DOHH2 (cell line): ENCODE measurements at regions not wholly inside any gene's neighbourhood (a gene's known extent, or its start where the extent isn't known, plus 50 kb on each side); places are given as distances from the start of the nearest gene placed in this dataset.
"Not testable (repeated sequence)": the region's sequence is repeated elsewhere in the genome, so short reads cannot be mapped to it uniquely, and the experiment has no call there.

Experiments
- H3F3A ChIP-seq: fragments of 200-600 bp; sonication (generic), shearing (Covaris generic); 2 replicates; pipeline ENCODE4 v1.6.0; 2016; ENCODE audit warnings: antibody characterized with exemption, mild to moderate bottlenecking; ENCODE audit not compliant: control insufficient read depth, insufficient read depth
- H3K27ac ChIP-seq: fragments of 200-600 bp; sonication (generic); 2 replicates; pipeline ENCODE4 v1.5.1; 2014; ENCODE audit warnings: low read depth, mild to moderate bottlenecking, low read length, moderate library complexity
- H3K27me3 ChIP-seq: fragments of 200-600 bp; sonication (generic); 2 replicates; pipeline ENCODE4 v1.6.1; 2014; ENCODE audit warnings: mild to moderate bottlenecking, low read length, mixed read lengths; ENCODE audit not compliant: control insufficient read depth
- H3K36me3 ChIP-seq: fragments of 200-600 bp; sonication (generic); 2 replicates; pipeline ENCODE4 v1.6.1; 2014; ENCODE audit warnings: mild to moderate bottlenecking, low read length, moderate library complexity, mixed read lengths; ENCODE audit not compliant: control insufficient read depth
- H3K4me1 ChIP-seq: fragments of 200-600 bp; sonication (generic); 2 replicates; pipeline ENCODE4 v1.6.1; 2014; ENCODE audit warnings: mild to moderate bottlenecking, low read length, mixed read lengths; ENCODE audit not compliant: control insufficient read depth
- H3K4me2 ChIP-seq: fragments of 200-600 bp; sonication (generic); 2 replicates; pipeline ENCODE4 v1.6.0; 2014; ENCODE audit warnings: mild to moderate bottlenecking, low read length, moderate library complexity
- H3K4me3 ChIP-seq: fragments of 200-600 bp; sonication (generic); 2 replicates; pipeline ENCODE4 v1.5.1; 2014; ENCODE audit warnings: mild to moderate bottlenecking, low read length, mixed read lengths
- H3K79me2 ChIP-seq: fragments of 200-600 bp; sonication (generic); 2 replicates; pipeline ENCODE4 v1.6.1; 2014; ENCODE audit warnings: mild to moderate bottlenecking, low read length, mixed read lengths; ENCODE audit not compliant: control insufficient read depth
- H3K9me2 ChIP-seq: fragments of 200-600 bp; sonication (generic); replicated peaks from 2 replicates; pipeline ENCODE4 v1.6.1; 2014; ENCODE audit warnings: mild to moderate bottlenecking, low read length, mixed read lengths; ENCODE audit not compliant: control insufficient read depth
- H3K9me3 ChIP-seq: fragments of 200-600 bp; sonication (generic); 2 replicates; pipeline ENCODE4 v1.6.1; 2014; ENCODE audit warnings: antibody characterized with exemption, low read length, mixed read lengths; ENCODE audit not compliant: control insufficient read depth, insufficient read depth
- H4K20me1 ChIP-seq: fragments of 200-600 bp; sonication (generic); 2 replicates; pipeline ENCODE4 v1.6.0; 2014; ENCODE audit warnings: low read depth, mild to moderate bottlenecking, antibody characterized with exemption, low read length, moderate library complexity; ENCODE audit not compliant: control insufficient read depth, insufficient read depth
- EZH2phosphoT487 ChIP-seq: fragments of 200-600 bp; sonication (generic); IDR thresholded peaks from 2 replicates; pipeline ENCODE4 v1.6.1; 2017; ENCODE audit warnings: borderline replicate concordance, mild to moderate bottlenecking, antibody characterized with exemption, low read length, moderate library complexity, mixed read lengths
- TF ChIP-seq, protein P1 (sequence below): fragments of 200-600 bp; sonication (generic); IDR thresholded peaks from one replicate; pipeline ENCODE4 v1.5.1; 2014; ENCODE audit warnings: antibody characterized with exemption, mild to moderate bottlenecking, low read depth, low read length; ENCODE audit not compliant: poor library complexity, severe bottlenecking

DNA sequence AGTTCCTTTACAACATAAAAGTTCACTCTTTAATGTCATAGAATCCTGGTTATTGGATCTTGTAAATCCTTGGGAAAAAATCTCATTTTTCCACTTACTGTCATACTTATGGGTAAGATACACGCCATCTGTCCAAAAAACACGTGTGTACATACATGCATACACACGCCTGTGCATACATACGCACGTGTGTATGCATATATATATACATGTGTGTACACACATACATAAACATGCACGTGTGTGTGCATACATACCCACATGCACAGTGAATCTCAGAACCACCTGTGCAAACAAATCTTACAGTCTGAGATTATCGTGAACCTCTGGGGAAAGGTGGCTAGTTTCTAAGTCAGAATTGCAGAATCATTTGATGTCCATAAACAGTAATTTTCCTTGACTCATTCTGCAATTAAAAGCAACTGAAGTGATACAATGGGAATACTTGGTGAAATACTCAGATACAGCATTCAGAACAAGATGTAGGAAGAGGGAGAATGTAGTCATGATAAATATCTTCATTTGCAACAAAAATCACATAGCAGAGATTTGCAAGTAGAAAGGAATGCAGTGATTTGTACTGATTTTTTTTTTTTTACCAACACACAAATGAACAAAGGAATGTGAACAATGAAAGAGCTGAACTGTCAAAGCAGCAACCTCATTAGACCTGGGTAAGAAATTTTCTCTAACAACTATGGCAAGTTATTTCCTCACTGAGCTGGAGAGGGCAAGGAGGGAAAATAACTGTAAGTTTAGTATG lies 160.6 kb upstream of the POU1F1 start:
- Histone ChIP-seq H3K27me3 (no peaks in the 10 kb centered on the region), H3K9me3 (no peaks in the 10 kb centered on the region), H3K36me3 (no peaks in the 10 kb centered on the region), H3K79me2 (no peaks in the 10 kb centered on the region), H4K20me1 (no peaks in the 10 kb centered on the region), H3K9me2 (no peaks in the 10 kb centered on the region), H3K4me1 (no peaks in the 10 kb centered on the region), H3K27ac (no peak overlapping the region), H3F3A (no peaks in the 10 kb centered on the region), H3K4me3 (no peak overlapping the region), H3K4me2 (no peak overlapping the region)
- TF ChIP-seq, protein P1, sequence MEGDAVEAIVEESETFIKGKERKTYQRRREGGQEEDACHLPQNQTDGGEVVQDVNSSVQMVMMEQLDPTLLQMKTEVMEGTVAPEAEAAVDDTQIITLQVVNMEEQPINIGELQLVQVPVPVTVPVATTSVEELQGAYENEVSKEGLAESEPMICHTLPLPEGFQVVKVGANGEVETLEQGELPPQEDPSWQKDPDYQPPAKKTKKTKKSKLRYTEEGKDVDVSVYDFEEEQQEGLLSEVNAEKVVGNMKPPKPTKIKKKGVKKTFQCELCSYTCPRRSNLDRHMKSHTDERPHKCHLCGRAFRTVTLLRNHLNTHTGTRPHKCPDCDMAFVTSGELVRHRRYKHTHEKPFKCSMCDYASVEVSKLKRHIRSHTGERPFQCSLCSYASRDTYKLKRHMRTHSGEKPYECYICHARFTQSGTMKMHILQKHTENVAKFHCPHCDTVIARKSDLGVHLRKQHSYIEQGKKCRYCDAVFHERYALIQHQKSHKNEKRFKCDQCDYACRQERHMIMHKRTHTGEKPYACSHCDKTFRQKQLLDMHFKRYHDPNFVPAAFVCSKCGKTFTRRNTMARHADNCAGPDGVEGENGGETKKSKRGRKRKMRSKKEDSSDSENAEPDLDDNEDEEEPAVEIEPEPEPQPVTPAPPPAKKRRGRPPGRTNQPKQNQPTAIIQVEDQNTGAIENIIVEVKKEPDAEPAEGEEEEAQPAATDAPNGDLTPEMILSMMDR = no peak
- no peak for TF ChIP-seq EZH2phosphoT487

DNA sequence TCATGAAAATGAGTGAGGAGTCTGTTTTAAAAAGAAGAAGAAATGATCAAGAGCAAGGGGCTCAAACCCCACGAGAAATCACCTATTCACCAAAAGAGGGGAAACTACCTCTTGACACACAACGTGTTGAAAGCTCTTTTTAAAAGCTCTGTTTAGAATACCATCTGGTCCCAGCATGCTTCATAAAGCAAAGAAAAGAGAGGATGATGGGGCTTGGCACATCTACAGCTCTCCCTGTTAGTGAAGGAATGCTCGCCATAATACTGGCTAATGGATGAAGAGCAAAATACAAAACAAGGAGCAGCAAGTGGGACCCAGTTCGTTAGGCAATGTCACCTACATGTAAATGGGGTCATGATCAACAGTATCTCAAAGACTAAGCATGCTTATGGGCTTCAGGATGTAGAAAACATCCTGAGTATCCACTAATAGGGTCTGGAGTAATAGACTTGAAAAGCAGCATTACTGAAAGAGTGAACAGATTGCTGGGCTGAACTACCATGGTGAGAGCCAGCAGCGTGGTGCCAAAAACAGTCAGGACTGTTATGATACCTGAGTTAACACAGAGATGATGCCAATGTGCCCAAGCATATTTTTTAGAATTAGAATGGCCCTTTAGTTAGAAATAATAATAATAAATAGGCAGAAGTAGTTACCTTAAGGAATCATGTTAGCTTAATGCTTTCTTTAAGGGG lies 159.7 kb upstream of the POU1F1 start:
- no peak for TF ChIP-seq EZH2phosphoT487
- TF ChIP-seq, protein P1 = no peak
- Histone ChIP-seq H3K27me3 (no peaks in the 10 kb centered on the region), H3F3A (no peaks in the 10 kb centered on the region), H3K4me3 (no peak overlapping the region), H3K9me2 (no peaks in the 10 kb centered on the region), H3K9me3 (no peaks in the 10 kb centered on the region), H3K4me1 (no peaks in the 10 kb centered on the region), H3K36me3 (no peaks in the 10 kb centered on the region), H3K79me2 (no peaks in the 10 kb centered on the region), H3K4me2 (no peak overlapping the region), H4K20me1 (no peaks in the 10 kb centered on the region), H3K27ac (no peak overlapping the region)

- H3K27ac ChIP-seq, H3K36me3 ChIP-seq, H3K27me3 ChIP-seq, H3F3A ChIP-seq, H3K9me3 ChIP-seq, H3K9me2 ChIP-seq, H4K20me1 ChIP-seq, H3K4me1 ChIP-seq, H3K79me2 ChIP-seq, H3K4me2 ChIP-seq, H3K4me3 ChIP-seq: not testable (repeated sequence)
Measured at GRCh38 chr3:87433445-87433844, 157.1 kb upstream of the POU1F1 start.

- TF ChIP-seq, protein P1 = no peak
- no peak for TF ChIP-seq EZH2phosphoT487
- Histone ChIP-seq H4K20me1 (no peaks in the 10 kb centered on the region), H3K9me2 (no peaks in the 10 kb centered on the region), H3K79me2 (no peaks in the 10 kb centered on the region), H3K4me3 (no peak overlapping the region), H3K9me3 (no peaks in the 10 kb centered on the region), H3K4me1 (no peaks in the 10 kb centered on the region), H3F3A (no peaks in the 10 kb centered on the region), H3K36me3 (no peaks in the 10 kb centered on the region), H3K27ac (no peak overlapping the region), H3K27me3 (no peaks in the 10 kb centered on the region), H3K4me2 (no peak overlapping the region)
Measured at GRCh38 chr3:87426918-87427317, 150.5 kb upstream of the POU1F1 start.
